Skeletal muscle tissue (tissue), 3 donors: ENCODE measurements at regions not wholly inside any gene's neighbourhood (a gene's known extent, or its start where the extent isn't known, plus 50 kb on each side); places are given as distances from the start of the nearest gene placed in this dataset.

Experiments used
- H3K27ac ChIP-seq: one replicate; pipeline ENCODE4 v1.7.0; 2013; ENCODE audit warnings: mild to moderate bottlenecking, low read depth, low read length, inconsistent platforms
- H3K27me3 ChIP-seq, 3 donors: one replicate each; pipeline ENCODE4 v1.7.0; 2013; ENCODE audit warnings: low read length in 3 of 3; ENCODE audit not compliant: control insufficient read depth in 3 of 3, insufficient read depth in 3 of 3
- H3K36me3 ChIP-seq, 3 donors: one replicate each; pipeline ENCODE4 v1.7.0; 2013; ENCODE audit warnings: low read length in 3 of 3; ENCODE audit not compliant: control insufficient read depth in 3 of 3, insufficient read depth in 3 of 3
- H3K4me1 ChIP-seq, 3 donors: one replicate each; pipeline ENCODE4 v1.7.0; 2013; ENCODE audit warnings: low read length in 3 of 3, mild to moderate bottlenecking in 3 of 3; ENCODE audit not compliant: control insufficient read depth in 3 of 3, insufficient read depth in 3 of 3
- H3K4me3 ChIP-seq, 3 donors: one replicate each; pipeline ENCODE4 v1.7.0; 2013; ENCODE audit warnings: low read length in 3 of 3
- H3K9ac ChIP-seq, 3 donors: one replicate each; pipeline ENCODE4 v1.7.0; 2013; ENCODE audit warnings: low read length in 3 of 3, mild to moderate bottlenecking in 3 of 3, moderate library complexity in 2 of 3, low read depth in 1 of 3
- H3K9me3 ChIP-seq, 3 donors: one replicate each; pipeline ENCODE4 v1.7.0; 2013; ENCODE audit warnings: low read length in 3 of 3; ENCODE audit not compliant: control insufficient read depth in 3 of 3
- donor health status: Osteomylitis.

GRCh38 chr13:53807251-53807834 is 778.7 kb downstream of the OLFM4 start:
- Histone ChIP-seq H3K27ac (no peak overlapping the region), H3K4me3 (no peak overlapping the region), H3K36me3 (no peaks in the 10 kb centered on the region), H3K27me3 (no peaks in the 10 kb centered on the region), H3K9ac (no peak overlapping the region), H3K9me3 (no peaks in the 10 kb centered on the region), H3K4me1 (no peaks in the 10 kb centered on the region)

GRCh38 chr13:53821632-53822031 is 793.0 kb downstream of the OLFM4 start:
- no peak overlapping the region for H3K9ac ChIP-seq
- no peaks in the 10 kb centered on the region for H3K27me3 ChIP-seq
- H3K9me3 ChIP-seq: no peaks in the 10 kb centered on the region
- H3K4me1 ChIP-seq: no peaks in the 10 kb centered on the region
- H3K36me3 ChIP-seq: no peaks in the 10 kb centered on the region
- no peak overlapping the region for H3K27ac ChIP-seq
- no peak overlapping the region for H3K4me3 ChIP-seq

DNA sequence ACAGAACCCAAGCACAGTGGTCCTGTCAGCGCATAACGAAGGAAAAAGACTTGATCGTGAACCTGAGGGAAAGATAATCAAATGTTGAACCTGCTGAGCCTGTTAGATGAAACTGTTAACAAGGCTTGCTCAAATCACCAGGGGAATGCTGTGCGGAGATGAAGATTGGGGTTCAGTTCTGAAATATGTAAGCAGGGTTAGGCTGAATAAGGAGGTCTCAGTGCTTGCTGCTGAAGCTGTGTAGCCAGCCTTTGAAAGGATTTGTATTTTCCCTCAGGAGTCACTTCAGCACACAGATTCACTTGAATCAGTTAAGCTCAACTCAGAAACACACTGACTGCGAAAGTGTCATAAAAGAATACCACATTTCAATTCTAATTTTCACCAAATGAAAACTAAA is 793.5 kb downstream of the OLFM4 start:
- Histone ChIP-seq H3K27ac (no peak overlapping the region), H3K36me3 (no peaks in the 10 kb centered on the region), H3K9me3 (no peaks in the 10 kb centered on the region), H3K9ac (no peak overlapping the region), H3K4me3 (no peak overlapping the region), H3K4me1 (no peaks in the 10 kb centered on the region), H3K27me3 (no peaks in the 10 kb centered on the region)

GRCh38 chr13:53839461-53839860 is 810.8 kb downstream of the OLFM4 start:
- H3K36me3 ChIP-seq: no peaks in the 10 kb centered on the region

GRCh38 chr13:53844473-53845146 is 816.0 kb downstream of the OLFM4 start:
- Histone ChIP-seq H3K9me3 (no peaks in the 10 kb centered on the region), H3K36me3 (no peaks in the 10 kb centered on the region), H3K4me1 (no peaks in the 10 kb centered on the region), H3K9ac (no peak overlapping the region), H3K27me3 (no peaks in the 10 kb centered on the region), H3K27ac (no peak overlapping the region), H3K4me3 (no peak overlapping the region)

More at GRCh38 chr13:53839461-53839860, 810.8 kb downstream of the OLFM4 start:
- Histone ChIP-seq H3K9ac (no peak overlapping the region), H3K9me3 (no peaks in the 10 kb centered on the region), H3K27ac (no peak overlapping the region), H3K27me3 (no peaks in the 10 kb centered on the region), H3K4me1 (no peaks in the 10 kb centered on the region), H3K4me3 (no peak overlapping the region)

DNA sequence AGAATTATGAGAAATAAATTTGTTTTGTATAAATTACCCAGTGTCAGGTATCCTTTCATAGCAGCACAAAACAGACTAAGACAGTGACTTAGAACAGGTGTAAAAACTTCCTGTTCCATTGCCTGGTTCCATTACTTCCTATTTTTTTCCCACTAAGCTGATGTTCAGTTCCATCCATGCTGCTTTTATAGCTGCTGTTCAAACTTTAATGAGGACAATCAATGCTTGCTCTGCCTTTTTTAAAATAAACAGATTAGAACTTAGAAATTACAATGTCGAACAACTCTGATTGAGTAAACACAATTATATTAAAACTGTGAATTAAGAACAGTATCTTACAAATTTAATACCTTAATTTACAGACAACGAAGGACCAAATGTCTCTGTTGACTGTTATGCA is 818.9 kb downstream of the OLFM4 start:
- H3K27ac ChIP-seq: no peak overlapping the region
- no peaks in the 10 kb centered on the region for H3K27me3 ChIP-seq
- H3K9me3 ChIP-seq: no peaks in the 10 kb centered on the region
- no peak overlapping the region for H3K4me3 ChIP-seq
- H3K9ac ChIP-seq: no peak overlapping the region
- H3K36me3 ChIP-seq: no peaks in the 10 kb centered on the region
- H3K4me1 ChIP-seq: no peaks in the 10 kb centered on the region

- Histone ChIP-seq H3K27me3 (no peaks in the 10 kb centered on the region), H3K4me1 (no peaks in the 10 kb centered on the region), H3K9ac (no peak overlapping the region), H3K4me3 (no peak overlapping the region), H3K9me3 (no peaks in the 10 kb centered on the region), H3K27ac (no peak overlapping the region), H3K36me3 (no peaks in the 10 kb centered on the region)
These were observed 819.9 kb downstream of the OLFM4 start for GRCh38 chr13:53848366-53848961.

- H3K36me3 ChIP-seq: no peaks in the 10 kb centered on the region
- H3K9me3 ChIP-seq: no peaks in the 10 kb centered on the region
- H3K4me3 ChIP-seq: no peak overlapping the region
- H3K9ac ChIP-seq: no peak overlapping the region
- no peaks in the 10 kb centered on the region for H3K4me1 ChIP-seq
- no peaks in the 10 kb centered on the region for H3K27me3 ChIP-seq
- no peak overlapping the region for H3K27ac ChIP-seq
These were observed 825.7 kb downstream of the OLFM4 start for GRCh38 chr13:53854321-53854720.

- H3K9me3 ChIP-seq: no peaks in the 10 kb centered on the region
- H3K36me3 ChIP-seq: no peaks in the 10 kb centered on the region
- no peak overlapping the region for H3K9ac ChIP-seq
- H3K4me3 ChIP-seq: no peak overlapping the region
- no peaks in the 10 kb centered on the region for H3K27me3 ChIP-seq
- no peak overlapping the region for H3K27ac ChIP-seq
- no peaks in the 10 kb centered on the region for H3K4me1 ChIP-seq
These were observed 828.1 kb downstream of the OLFM4 start for GRCh38 chr13:53856573-53857195.

- Histone ChIP-seq H3K27me3 (no peaks in the 10 kb centered on the region), H3K4me3 (no peak overlapping the region), H3K9me3 (no peaks in the 10 kb centered on the region), H3K27ac (no peak overlapping the region), H3K4me1 (no peaks in the 10 kb centered on the region), H3K9ac (no peak overlapping the region), H3K36me3 (no peaks in the 10 kb centered on the region)
These were observed 834.9 kb downstream of the OLFM4 start for GRCh38 chr13:53863520-53863919.
